GM20000 (cell line): ENCODE measurements at regions not wholly inside any gene's neighbourhood (a gene's known extent, or its start where the extent isn't known, plus 50 kb on each side); places are given as distances from the start of the nearest gene placed in this dataset.

Experiments used
- DNase-seq: peaks from one replicate; pipeline ENCODE4 v3.0.0; 2012; ENCODE audit warnings: low spot score
- CTCF ChIP-seq: IDR thresholded peaks from 2 replicates; pipeline ENCODE4 v1.5.1; 2012; ENCODE audit warnings: mild to moderate bottlenecking, control low read depth; ENCODE audit errors: extremely low read depth, missing control alignments

- no peak for TF ChIP-seq CTCF
- DNase-seq = no peak
These were observed 609.7 kb upstream of the SLITRK1 start for GRCh38 chr13:84491952-84492351.

GRCh38 chr13:84487752-84488151 lies 605.5 kb upstream of the SLITRK1 start:
- TF ChIP-seq CTCF = no peak
- no peak for DNase-seq

- TF ChIP-seq CTCF = no peak
- DNase-seq = no peak
These were observed 599.7 kb upstream of the SLITRK1 start for GRCh38 chr13:84481958-84482357.

GRCh38 chr13:84479656-84480055 lies 597.4 kb upstream of the SLITRK1 start:
- TF ChIP-seq CTCF = no peak
- DNase-seq = no peak

GRCh38 chr13:84470528-84470927 lies 588.3 kb upstream of the SLITRK1 start:
- no peak for TF ChIP-seq CTCF
- no peak for DNase-seq

GRCh38 chr13:84466461-84466860 lies 584.2 kb upstream of the SLITRK1 start:
- no peak for DNase-seq

GRCh38 chr13:84460989-84461388 lies 578.7 kb upstream of the SLITRK1 start:
- DNase-seq = no peak
- TF ChIP-seq CTCF = no peak

More at GRCh38 chr13:84466461-84466860, 584.2 kb upstream of the SLITRK1 start:
- TF ChIP-seq CTCF = no peak
